DMS79 treated with DMSO at 0.1 percent for 48 hours (cell line): ENCODE measurements at regions not wholly inside any gene's neighbourhood (a gene's known extent, or its start where the extent isn't known, plus 50 kb on each side); places are given as distances from the start of the nearest gene placed in this dataset.

Source experiments
- DNase-seq: peaks from one replicate; lab custom pipeline; 2025; lab: John Stamatoyannopoulos, UW

DNA sequence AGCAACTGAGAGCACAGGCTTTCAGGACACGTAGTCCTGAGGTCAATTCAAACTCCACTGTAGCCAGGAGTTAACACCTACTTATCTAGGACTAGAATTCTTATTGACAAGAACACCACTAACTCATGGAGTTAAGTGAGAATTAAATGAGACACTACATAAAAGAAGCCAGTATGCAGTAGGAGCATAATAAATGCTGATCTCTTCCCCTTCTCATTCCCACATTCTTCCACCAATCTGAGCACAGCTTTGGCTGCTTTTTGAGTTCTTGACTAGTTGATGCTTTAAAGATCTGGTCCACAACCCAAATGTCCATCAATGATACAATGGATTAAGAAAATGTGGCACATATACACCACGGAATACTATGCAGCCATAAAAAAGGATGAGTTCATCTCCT, 55.2 kb downstream of the TTC32 start:
- DNase-seq = no peak

DNA sequence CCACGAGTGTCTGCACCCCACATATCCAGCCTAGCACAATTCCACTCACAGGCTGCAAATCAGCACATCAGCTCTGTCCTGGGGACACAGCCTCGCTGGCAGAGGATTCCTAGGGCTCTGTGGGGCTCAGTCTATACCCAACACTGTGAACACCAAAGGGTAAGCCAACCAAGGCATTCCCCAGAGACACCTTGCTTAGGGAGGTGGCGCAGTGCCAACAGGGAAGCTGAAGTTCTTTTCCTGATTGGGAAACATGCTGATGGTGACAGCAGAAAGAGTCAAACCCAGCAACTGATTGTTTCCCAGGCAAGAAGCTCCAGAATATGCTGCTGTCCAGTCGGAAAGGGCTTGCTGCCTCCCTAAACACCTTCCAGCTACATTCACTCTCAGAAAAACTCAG, 55.8 kb downstream of the TTC32 start:
- DNase-seq = no peak

DNA sequence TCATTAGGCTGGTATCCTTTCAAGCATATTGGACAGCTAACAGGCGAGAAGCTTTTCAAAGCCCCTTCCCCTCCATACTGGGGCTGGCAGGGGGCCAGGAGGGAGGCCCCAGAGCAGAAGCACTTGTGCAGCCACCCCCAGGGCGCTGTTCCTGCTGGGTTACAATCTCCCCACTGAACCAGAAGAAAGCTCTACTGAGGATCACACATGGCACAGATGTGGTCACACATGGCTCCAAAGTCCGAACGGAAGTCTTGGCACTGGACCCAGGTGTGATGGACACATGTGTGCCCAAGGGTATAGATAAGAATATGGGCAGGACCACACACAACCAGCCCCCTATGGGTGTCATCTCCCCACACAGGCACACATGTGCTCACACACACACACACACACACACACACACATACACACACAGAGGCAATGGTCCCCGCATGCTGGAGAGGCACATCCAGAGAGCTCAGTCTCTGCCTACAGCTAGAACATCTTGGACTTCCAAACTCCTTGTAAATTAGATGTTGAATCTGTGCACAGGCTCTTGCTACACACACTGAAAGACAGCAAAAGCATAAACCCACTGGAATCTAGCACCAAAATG, 56.4 kb downstream of the TTC32 start:
- DNase-seq = no peak

DNA sequence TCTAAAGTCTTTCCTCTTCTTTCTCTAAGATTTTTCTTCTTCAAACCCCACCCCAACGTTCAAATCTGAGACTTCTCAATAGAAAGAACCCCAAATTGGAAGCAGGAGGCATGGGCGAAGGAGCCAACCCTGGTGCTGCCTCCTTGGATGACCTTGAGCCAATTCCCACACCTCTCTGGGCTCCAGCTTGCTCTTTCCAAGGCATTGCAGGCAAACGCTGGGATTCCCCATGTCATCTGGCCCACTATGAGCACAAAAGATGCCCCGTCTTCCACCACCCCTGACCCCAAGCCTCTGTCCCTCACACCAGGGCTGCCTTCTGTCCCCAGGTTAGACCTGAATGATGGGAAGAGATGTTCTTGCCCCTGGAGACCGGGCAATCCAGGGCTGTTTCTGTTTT, 57.0 kb downstream of the TTC32 start:
- DNase-seq = no peak

DNA sequence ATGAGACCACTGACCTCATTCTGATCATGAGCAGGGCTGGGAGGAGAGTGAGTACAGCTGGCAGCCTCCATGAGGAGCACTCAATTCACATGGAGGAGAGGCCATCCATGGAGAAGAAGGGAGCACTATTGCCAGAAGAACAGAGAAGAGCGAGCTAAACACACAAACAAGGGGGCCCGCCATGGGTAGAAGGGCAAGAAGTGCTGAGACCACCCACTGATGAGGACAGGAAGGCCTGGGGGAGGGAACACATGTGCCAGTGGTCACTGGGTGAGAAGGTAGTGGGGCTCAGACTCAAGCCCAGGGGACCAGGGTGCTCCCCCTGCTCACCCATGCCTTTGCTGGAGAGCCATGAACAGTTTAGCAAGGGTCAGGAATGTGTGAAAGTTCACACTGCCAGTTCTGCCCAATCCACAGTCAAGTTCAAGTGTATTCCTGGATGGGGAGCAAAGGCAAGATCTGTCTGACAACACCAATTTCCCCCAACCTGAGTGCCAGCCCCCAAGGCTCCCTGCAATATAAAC, 57.7 kb downstream of the TTC32 start:
- DNase-seq = no peak

DNA sequence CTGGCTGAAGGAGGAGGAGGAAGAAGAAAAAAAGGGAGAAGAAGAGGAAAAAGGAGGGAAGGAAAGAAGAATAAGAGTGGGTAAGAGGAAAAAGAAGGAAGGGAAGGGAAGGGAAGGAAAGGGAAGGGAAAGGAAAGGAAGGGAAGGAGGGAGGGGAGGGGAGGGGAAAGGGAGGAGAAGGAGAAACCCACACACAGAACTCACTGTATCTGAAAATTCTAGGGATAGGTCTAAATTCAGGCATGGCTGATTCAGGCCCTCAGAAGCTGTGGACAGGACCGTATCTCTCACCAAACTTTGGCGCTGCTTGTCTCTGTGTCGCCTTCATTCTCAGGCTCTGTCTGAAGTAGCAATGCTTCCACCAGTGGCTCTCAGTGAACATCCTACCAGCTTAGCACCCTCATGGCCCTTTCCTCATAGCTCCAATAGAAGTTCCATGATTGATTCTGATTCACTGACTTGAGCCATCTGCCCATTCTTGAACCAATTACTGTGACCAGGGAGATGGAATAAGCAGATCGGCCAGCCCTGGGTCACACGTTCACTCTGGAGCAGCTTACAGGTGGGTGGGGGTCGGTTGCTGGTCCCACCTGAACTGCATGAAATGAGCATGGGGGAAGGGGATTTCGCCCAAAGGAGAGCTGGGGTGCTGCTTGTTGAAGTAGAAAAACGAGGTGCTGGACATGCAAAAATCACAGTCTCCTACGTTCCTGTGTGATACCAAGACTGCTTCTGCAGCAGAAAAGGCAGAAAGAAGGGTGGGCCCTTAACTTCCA, 59.7 kb downstream of the TTC32 start:
- no peak for DNase-seq

DNA sequence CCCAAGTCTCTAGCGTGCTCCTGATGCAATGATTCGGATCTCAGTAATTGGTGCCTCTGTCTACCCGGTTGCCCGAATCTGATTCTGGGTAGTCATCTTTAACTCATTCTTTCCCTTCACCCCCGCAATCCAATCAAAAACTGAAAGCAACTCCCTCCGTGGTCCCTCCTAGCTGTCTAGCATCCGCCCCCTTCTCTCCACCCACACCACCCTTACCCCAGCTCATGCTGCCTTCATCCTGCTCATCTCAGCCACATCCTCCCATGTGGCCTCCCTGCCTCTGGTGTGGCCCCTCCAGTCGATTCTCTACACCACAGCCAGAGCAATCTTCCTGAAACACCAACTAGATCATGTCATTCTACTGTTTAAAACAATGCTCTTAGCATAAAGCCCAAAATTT, 62.3 kb downstream of the TTC32 start:
- DNase-seq = no peak

DNA sequence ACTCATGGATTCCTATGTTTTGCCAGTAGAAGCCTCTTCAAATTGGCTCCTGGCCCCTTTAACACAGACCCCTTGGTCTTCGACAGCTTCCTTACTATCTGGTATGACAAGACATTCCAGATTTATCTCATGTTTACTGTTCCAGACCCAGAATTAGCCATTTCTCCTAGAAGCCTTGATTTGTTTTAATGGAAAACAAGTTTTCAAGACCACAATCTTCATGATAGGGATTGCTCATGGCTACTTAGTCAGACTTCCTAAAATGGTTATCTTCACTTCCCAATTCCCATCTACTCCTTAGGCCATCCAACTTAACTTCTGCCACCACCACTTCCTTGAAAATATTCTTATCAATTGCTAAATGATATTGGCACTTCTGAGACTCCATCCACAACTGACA, 63.2 kb downstream of the TTC32 start:
- no peak for DNase-seq

DNA sequence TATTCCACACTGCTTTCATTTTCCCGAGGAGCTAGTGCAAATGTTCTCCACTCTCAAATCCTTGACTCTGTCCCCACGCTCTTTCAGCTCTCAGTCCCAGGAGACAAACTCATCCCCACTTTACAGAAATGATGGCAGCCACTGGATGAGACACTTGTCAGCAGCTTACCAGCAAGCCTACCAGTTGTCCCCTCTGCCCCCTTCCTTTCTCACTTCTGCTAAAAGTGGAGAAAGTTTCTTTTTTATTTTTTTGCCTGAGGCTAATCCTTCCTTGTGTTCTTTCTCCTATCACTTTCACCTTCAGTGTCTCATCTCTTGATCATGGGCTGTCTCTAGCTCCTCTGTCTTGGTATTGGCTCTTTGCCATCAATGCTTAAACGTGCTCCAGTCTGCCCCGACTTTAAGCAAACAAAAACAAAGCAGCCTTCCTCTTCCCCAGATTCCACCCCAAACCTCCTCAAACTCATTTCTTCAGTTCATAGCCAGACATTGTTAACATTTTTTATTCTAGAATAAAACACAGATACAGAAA, 64.5 kb downstream of the TTC32 start:
- DNase-seq = no peak

DNA sequence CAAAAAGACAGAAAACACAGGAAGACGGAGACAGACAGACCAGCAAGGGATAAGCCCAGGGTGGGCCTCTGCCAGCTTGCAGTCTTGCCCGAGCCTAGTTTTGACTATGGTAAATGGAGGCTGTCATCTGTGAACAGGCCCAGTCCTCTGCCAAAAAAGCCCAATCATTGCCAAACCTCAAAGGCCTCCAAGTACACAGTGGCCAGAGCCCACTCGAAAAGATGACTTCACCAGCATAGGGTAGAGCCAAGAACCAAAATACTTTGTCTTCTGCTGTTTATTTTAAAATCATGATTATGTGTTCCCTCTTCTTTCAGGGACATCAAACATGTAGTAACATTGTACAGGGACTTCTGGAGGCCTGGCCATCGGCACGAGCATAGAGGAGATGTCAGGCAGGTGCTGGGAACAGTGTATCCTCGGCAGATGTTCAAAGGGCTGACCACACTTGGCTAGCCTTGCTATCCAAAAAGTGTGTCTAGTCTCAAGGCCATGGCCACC, 66.0 kb downstream of the TTC32 start:
- no peak for DNase-seq

DNA sequence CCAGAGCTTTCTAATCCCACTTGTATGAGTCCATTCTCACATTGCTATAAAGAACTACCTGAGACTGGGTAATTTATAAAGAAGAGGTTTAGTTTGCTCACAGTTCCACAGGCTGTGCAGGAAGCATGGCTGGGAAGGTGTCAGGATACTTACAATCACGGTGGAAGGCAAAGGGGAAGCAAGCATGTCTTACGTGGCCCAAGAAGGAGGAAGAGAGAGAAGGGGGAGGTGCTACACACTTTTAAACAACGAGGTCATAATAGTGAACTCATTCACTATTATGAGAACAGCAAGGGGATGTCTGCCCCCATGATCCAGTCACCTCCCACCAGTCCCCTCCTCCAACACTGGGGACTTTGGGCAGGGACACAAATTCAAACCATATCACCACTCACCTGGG, 67.8 kb downstream of the TTC32 start:
- DNase-seq = no peak

DNA sequence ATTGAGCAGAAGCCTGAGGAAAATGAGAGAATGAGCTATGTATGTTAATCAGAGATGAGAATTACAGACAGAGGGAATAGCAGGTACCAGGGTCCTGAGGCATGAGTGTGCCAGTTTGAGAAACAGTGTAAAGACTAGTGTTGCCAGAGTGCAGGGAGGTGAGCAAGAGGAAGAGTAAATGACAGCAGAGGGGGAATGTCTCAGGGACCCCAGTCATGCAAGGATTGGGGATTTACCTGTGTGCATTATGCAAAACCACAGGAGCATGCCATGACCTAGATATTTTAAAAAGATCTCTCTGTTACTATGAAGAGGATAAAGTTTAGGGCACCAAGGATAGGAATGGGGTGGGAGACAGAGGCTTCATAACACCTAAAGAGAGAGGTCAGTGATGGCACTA, 72.1 kb downstream of the TTC32 start:
- no peak for DNase-seq

DNA sequence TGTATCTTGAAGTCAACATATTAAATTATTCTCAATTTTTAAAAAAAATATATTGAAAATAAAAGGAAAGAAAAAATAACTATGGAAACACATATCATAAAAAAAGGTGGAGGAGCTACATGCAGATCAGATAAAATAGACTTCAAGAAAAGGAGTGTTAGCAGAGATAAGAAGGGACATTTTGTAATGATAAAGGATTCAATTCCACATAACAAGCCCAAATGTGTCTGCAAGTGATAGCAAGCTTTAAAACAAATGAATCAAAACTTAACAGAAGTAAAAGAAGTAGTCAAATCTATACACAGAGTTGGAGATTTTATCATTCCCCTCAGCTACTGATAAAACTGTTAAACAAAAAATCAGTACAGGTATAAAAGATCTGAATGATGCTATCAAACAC, 74.9 kb downstream of the TTC32 start:
- no peak for DNase-seq

DNA sequence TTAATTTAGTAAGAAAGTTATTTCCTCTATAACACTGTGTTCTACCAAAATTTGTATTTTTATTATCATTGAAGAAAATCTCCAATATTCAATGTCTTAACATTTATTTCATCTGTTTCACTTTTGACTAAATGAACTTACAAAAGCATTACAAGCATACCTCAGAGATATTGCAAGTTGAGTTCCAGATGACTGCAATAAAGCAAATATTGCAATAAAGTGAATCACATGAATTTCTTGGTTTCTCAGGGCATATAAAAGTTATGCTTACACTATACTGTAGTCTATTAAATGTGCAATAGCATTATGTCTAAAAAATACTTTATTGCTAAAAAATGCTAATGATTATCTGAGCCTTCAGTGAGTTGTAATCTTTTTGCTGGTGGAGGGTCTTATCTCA, 78.3 kb downstream of the TTC32 start:
- DNase-seq = no peak

DNA sequence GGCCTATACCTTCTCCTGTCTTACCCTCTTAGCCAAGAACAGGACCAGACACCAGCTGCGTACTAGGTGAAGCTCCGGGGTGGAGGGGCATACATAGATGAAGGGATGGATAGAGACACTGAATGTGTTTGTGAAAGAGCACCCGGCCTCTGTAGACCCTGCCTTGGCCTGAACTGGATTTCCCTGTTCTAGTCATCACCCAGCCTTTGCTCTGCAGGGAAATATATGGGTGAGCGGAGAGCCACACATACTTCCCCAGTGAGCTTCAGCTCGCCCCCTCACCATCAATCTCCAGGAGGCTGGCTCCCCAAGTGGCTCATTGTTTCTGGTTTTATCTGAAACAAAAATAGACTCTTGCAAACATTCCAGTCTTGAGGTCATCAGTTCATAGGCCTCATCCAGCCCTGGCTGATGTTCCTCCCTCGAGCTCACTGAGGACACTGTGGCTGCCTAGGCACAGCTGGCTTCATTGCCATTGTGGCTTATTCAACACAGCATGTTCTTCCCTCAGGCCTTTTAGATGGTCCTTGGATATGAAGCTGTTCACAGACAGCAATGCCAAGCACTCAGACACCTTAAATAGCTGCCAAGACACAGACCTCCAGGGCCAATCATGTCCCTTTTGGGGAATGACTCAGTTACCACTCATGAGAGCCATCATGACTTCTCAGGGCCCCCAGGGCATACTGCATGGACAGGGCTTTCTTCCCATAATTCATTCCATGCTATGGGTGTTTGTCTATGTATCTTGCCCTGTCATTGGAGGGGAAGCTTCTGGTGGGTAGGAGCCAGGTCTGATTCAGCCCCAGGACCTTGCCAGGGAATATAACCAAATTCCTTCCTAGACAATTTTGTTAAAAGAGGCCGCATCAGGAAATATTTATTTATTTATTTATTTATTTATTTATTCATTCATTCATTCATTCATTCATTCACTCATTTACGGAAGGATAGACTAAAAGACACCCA, 82.4 kb downstream of the TTC32 start:
- DNase-seq = no peak

DNA sequence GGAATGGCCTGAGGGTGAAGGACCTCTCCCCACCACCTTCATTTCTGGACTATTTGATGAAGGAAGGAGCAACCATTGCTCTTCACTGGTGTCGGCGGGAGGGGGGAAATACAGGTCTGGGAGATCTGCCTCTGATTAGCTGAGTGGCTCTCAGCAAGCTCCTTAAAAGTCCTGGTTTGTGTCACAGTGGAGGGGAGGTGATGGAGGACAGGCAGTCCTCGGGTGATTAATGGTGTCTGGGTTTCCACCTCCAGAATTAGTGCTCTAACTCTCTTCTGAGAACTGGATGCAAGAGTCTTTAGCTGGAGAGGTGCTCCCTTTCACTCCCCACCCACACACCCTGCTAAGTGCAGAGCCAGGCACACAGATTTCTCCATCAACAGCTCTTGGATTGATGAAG, 83.2 kb downstream of the TTC32 start:
- DNase-seq = no peak

DNA sequence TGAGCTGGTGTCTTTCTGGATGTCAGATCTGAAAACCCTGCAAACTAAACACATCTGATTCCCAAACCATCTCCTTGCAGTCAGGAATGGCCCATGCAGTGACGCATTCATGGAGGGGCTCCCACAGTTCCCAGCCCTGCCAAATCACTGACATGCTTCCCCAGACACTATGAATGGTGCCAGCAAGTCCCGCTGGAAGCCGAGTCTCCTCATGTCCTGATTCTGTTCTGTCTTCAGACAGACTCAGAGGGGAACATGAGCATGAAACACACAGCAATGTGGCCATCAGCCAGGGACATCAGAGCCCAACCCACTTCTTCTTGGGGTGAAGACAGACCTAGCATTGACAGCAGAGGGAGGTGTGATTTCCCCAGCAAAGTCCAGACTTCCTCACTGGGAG, 83.7 kb downstream of the TTC32 start:
- DNase-seq = no peak

DNA sequence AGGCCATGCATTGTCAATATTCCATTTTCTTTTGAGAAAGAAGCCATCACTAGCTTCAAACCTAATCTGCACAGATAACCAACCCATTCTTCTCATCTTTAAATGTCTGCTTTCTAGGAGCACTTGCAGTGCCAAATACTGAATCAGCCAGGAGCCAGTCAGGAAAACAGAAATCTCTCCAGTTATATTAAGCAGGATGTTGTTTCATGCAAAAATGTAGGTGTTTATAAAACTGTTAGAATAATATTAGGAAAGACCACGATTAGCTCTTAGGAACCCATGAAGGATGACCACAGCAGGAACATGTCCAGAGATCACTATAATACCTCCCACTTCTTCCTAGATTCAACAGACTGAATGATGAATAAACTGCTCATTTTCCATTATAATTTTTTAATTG, 86.0 kb downstream of the TTC32 start:
- no peak for DNase-seq

DNA sequence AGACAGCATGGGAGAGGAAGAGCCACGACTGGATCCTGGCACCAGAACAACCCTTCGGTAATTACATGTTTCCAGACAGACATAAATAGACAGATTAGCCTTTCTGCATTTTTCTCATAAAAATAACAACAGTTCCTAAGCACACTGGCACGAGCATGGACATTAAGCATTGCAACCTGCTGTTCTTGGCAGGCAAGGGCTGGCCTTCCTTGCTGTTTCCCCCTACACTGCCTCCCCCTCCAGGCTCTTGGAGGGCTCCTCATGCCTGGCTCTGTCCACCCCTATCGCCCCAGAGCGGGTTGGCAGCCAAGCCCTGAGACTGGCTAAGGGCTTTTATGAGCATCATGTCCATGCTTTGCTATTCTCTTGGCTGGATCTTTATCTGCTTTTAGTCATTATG, 89.6 kb downstream of the TTC32 start:
- DNase-seq = no peak

DNA sequence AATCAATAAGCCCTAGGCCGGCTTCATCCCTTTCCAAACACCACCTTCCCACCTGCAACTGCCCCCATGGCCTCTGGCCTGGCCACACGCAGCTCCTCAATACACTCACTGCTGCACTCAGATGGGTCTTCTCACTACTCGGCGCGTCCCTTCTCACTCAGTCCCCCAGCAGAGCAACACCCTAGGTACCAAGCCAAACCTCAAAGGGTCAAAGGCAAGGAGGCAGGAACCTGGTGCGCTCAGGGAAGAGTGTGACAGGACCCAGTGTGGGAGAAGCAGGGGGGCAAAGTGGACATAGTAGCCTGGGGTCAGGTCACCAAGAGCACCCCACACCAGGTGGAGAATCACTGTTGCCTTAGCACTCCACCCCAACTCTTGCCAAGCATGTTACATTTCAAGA, 90.6 kb downstream of the TTC32 start:
- no peak for DNase-seq

DNA sequence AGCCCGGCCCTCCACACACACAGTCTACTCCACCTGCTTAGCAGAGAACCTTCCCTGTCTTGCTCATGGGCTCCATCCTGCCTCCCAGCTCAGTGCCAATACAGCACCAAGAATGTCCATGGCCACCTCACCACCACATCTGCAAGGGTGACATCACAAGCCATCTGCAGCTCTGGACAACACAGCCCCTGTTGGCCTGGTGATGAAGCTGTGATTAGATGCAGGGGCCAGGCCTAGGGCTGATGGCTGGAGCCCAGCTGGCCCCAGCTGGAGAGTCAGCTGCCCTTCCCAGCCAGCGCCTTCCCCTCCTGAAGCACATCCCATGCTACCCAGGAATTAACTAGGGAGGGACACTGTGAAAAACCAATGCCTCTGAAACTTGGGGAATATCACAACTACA, 91.1 kb downstream of the TTC32 start:
- no peak for DNase-seq

DNA sequence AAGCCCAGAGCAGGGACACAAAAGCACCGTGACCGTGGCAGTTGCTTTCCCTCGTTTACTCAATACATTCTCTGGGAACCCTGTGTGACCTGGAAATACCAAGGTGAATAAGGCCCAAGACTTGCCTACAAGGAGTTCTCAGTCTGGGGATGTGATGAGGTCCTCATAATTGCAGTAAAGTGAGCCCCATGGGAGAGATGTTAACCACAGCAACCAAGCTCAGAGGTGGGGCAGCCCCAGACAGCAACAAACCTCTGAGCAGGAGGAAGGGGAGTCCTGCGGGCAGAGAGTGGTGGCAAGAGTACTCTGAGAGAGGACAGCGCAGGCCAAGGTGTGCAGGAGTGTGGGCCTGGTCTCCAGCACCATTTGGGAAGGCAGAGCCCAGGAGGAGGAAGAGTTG, 91.6 kb downstream of the TTC32 start:
- DNase-seq = no peak
